ENCODE measurements at regions not wholly inside any gene's neighbourhood (a gene's known extent, or its start where the extent isn't known, plus 50 kb on each side); places are given as distances from the start of the nearest gene placed in this dataset.

DNA sequence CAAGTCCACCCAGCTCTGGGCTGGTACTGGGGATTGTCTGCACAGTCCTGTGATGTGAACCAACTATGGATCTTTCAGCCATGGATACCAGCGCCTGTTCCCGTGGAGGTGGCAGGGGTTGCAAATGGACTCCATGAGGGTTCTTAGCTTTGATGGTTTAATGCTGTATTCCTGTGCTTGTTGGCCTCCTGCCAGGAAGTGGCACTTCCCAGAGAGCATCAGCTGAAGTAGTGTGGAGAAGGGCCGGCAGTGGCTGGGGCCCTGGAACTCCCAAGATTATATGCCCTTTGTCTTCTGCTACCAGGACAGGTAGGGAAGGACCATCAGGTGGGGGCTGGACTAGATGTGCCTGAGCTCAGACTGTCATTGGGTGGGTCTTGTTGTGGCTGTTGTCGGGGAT, 1104.8 kb upstream of the COX7C start:
- intact Hi-C loops (cut with micrococcal nuclease; ENCODE audit: unreplicated experiment): no loop called here
- TF ChIP-seq, protein P1, sequence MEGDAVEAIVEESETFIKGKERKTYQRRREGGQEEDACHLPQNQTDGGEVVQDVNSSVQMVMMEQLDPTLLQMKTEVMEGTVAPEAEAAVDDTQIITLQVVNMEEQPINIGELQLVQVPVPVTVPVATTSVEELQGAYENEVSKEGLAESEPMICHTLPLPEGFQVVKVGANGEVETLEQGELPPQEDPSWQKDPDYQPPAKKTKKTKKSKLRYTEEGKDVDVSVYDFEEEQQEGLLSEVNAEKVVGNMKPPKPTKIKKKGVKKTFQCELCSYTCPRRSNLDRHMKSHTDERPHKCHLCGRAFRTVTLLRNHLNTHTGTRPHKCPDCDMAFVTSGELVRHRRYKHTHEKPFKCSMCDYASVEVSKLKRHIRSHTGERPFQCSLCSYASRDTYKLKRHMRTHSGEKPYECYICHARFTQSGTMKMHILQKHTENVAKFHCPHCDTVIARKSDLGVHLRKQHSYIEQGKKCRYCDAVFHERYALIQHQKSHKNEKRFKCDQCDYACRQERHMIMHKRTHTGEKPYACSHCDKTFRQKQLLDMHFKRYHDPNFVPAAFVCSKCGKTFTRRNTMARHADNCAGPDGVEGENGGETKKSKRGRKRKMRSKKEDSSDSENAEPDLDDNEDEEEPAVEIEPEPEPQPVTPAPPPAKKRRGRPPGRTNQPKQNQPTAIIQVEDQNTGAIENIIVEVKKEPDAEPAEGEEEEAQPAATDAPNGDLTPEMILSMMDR (conservative IDR thresholded peaks at IDR 0.05): no peak
- no peak for TF ChIP-seq EZH2 (IDR thresholded peaks at IDR 0.05; ENCODE audit: low read depth)
- POLR2A ChIA-PET (ENCODE audit: unreplicated experiment): no interaction called here

DNA sequence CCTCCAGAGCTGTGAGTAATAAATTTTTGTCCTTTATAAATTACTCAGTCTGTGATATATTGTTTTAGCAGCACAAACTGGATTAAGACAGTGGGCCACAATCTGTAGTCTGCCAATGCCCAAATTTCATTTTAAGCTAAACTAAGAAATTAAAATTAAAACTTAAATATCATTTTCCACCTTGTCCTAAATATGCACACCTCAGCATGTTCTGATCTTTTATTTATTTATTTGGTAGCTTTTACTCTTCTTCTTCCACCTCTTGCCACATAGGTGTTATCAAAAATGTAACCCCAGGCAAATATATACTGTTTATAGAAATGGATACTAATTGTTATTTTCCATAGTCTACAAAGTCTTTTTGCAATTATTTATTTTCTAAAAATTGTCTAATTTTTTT, 1102.2 kb upstream of the COX7C start:
- CTCF ChIA-PET: no interaction called here
- Histone ChIP-seq H3F3A (ENCODE audit: insufficient read depth, low read depth) (no peaks in the 10 kb centered on the region), H3K4me1 (replicated peaks; ENCODE audit: insufficient read depth) (no peaks in the 10 kb centered on the region), H4K20me1 (ENCODE audit: insufficient read depth) (no peaks in the 10 kb centered on the region), H3K27me3 (ENCODE audit: insufficient read depth, low read depth) (no peaks in the 10 kb centered on the region), H3K9me3 (ENCODE audit: insufficient read depth, low read depth) (no peaks in the 10 kb centered on the region), H2AFZ (no peak overlapping the region), H3K9me2 (ENCODE audit: insufficient read depth) (no peaks in the 10 kb centered on the region), H3K79me2 (ENCODE audit: low read depth) (no peaks in the 10 kb centered on the region), H3K4me2 (no peak overlapping the region), H3K4me3 (no peak overlapping the region), H3K27ac (no peak overlapping the region), H3K36me3 (ENCODE audit: low read depth) (no peaks in the 10 kb centered on the region)
- intact Hi-C loops (cut with micrococcal nuclease; ENCODE audit: unreplicated experiment): no loop called here
- no TSS peak for BruUV-seq (replicated peaks)
- POLR2A ChIA-PET (ENCODE audit: unreplicated experiment): no interaction called here
- DNase-seq: no peak
- TF ChIP-seq, protein P1 (conservative IDR thresholded peaks at IDR 0.05): no peak
- TF ChIP-seq EZH2 (IDR thresholded peaks at IDR 0.05; ENCODE audit: low read depth): no peak

More for the DNA sequence above, 1104.8 kb upstream of the COX7C start:
- no peaks in the 10 kb centered on the region for H3K9me2 ChIP-seq (ENCODE audit: insufficient read depth)
- BruUV-seq (replicated peaks): no TSS peak
- H4K20me1 ChIP-seq (ENCODE audit: insufficient read depth): no peaks in the 10 kb centered on the region
- H3K4me2 ChIP-seq: no peak overlapping the region
- no peak for DNase-seq
- no peaks in the 10 kb centered on the region for H3K36me3 ChIP-seq (ENCODE audit: low read depth)
- H2AFZ ChIP-seq: no peak overlapping the region
- H3K9me3 ChIP-seq (ENCODE audit: insufficient read depth, low read depth): no peaks in the 10 kb centered on the region
- H3K4me3 ChIP-seq: no peak overlapping the region
- H3K79me2 ChIP-seq (ENCODE audit: low read depth): no peaks in the 10 kb centered on the region
- H3F3A ChIP-seq (ENCODE audit: insufficient read depth, low read depth): no peaks in the 10 kb centered on the region
- no peaks in the 10 kb centered on the region for H3K4me1 ChIP-seq (replicated peaks; ENCODE audit: insufficient read depth)
- CTCF ChIA-PET: no interaction called here
- H3K27me3 ChIP-seq (ENCODE audit: insufficient read depth, low read depth): no peaks in the 10 kb centered on the region
- no peak overlapping the region for H3K27ac ChIP-seq

DNA sequence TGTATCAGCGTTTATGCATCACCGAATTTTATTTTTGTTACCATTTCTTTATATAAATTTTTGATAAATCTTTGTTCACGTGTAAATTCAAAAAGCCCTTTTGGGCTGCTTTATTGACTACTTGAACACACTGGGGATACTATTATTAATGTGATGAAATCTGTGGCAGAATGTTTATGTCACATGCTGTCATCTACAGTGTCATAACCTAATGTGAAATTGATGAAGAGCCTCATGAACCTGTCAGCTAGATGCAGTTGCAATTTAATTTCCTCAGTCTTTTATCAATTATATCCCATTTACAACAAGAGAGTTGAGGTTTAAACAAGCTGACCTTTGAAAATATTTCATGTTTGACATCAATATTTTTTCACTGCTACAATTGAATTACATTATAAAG, 1100.4 kb upstream of the COX7C start:
- H3K9me3 ChIP-seq (ENCODE audit: insufficient read depth, low read depth): no peaks in the 10 kb centered on the region
- intact Hi-C loops (cut with micrococcal nuclease; ENCODE audit: unreplicated experiment): no loop called here
- H3K79me2 ChIP-seq (ENCODE audit: low read depth): no peaks in the 10 kb centered on the region
- H4K20me1 ChIP-seq (ENCODE audit: insufficient read depth): no peaks in the 10 kb centered on the region
- no peak overlapping the region for H2AFZ ChIP-seq
- TF ChIP-seq, protein P1 (conservative IDR thresholded peaks at IDR 0.05): no peak
- no peak for TF ChIP-seq EZH2 (IDR thresholded peaks at IDR 0.05; ENCODE audit: low read depth)
- POLR2A ChIA-PET (ENCODE audit: unreplicated experiment): no interaction called here
- H3K9me2 ChIP-seq (ENCODE audit: insufficient read depth): no peaks in the 10 kb centered on the region
- H3K4me3 ChIP-seq: no peak overlapping the region
- H3F3A ChIP-seq (ENCODE audit: insufficient read depth, low read depth): no peaks in the 10 kb centered on the region
- no TSS peak for BruUV-seq (replicated peaks)
- no peaks in the 10 kb centered on the region for H3K4me1 ChIP-seq (replicated peaks; ENCODE audit: insufficient read depth)
- H3K4me2 ChIP-seq: no peak overlapping the region
- no peak for DNase-seq
- CTCF ChIA-PET: no interaction called here
- H3K27ac ChIP-seq: no peak overlapping the region
- H3K36me3 ChIP-seq (ENCODE audit: low read depth): no peaks in the 10 kb centered on the region
- H3K27me3 ChIP-seq (ENCODE audit: insufficient read depth, low read depth): no peaks in the 10 kb centered on the region
